Epithelial cell of prostate (primary cell): ENCODE measurements at regions not wholly inside any gene's neighbourhood (a gene's known extent, or its start where the extent isn't known, plus 50 kb on each side); places are given as distances from the start of the nearest gene placed in this dataset.
"Not testable (repeated sequence)": the region's sequence is repeated elsewhere in the genome, so short reads cannot be mapped to it uniquely, and the experiment has no call there.

Source experiments
- DNase-seq: peaks from one replicate; pipeline ENCODE4 v3.0.0-alpha.2; 2011; ENCODE audit warnings: low read depth, low spot score
- H3K27ac ChIP-seq: fragments of 450-650 bp; 2 replicates; pipeline ENCODE4 v1.5.1; 2017; ENCODE audit warnings: mild to moderate bottlenecking

DNA sequence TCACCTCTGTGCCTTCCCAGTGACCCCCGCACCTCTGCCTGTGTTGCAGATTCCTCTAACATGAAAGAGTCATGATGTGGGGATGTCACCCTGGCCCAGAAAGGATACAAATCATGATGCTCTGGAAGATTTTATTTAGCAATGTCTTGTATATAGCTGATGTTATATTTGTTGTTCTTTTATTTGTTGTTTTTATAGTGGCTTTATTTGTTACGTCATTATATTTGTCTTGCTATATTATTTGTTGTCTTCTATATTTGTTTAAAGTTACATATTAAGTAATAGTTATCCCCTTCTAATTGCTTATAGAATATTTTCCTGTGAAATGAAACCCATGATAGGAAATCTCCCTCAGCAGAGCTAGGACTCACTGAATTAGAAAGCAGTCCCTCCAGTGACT lies 1149.2 kb downstream of the UQCRFS1 start:
- H3K27ac ChIP-seq: no peak overlapping the region
- no peak for DNase-seq

DNA sequence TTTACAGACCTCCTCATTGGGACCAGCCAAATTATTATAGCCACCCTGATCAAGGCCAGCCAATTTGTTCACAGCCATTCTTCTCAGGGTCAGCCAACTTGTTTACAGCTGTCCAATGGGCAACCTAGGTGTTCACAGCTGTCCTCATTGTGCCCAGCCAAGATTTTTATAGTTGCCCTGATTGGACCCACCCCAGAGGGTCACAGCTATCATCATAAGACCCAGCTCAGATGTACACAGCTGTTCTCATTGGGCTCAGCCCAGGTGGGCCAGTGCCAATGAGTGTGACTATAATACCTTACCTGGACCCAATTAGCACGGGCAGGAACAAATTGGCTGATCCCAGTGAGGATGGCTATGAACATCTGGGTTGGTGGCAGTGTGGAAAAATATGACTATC lies 1151.8 kb downstream of the UQCRFS1 start:
- no peak overlapping the region for H3K27ac ChIP-seq
- no peak for DNase-seq

DNA sequence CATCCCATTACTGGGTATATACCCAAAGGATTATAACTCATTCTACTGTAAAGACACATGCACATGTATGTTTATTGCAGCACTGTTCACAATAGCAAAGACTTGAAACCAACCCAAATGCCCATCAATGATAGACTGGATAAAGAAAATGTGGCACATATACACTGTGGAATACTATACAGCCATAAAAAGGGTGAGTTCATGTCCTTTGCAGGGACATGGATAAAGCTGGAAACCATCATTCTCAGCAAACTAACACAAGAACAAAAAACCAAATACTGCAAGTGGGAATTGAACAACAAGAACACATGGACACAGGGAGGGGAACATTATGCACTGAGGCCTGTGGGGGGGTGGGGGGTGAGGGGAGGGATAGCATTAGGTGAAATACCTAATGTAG lies 1155.9 kb downstream of the UQCRFS1 start:
- H3K27ac ChIP-seq: not testable (repeated sequence)

DNA sequence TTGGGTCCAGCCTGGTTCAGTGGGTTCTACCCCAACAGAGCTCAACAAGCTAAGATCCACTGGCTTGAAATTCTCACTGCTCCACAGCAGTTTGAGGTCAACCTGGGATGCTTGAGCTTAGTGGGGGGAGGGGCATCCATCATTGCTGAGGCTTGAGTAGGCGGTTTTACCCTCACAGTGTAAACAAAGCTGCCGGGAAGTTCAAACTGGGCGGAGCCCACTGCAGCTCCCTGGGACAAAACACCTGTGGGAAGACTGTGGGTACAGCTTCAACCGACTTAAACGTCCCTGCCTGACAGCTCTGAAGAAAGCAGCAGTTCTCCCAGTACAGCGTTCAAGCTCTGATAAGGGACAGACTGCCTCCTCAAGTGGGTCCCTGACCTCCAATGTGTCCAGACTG lies 1161.9 kb downstream of the UQCRFS1 start:
- DNase-seq: no peak
- H3K27ac ChIP-seq: no peak overlapping the region

More for the DNA sequence above, 1155.9 kb downstream of the UQCRFS1 start:
- not testable (repeated sequence) for DNase-seq

DNA sequence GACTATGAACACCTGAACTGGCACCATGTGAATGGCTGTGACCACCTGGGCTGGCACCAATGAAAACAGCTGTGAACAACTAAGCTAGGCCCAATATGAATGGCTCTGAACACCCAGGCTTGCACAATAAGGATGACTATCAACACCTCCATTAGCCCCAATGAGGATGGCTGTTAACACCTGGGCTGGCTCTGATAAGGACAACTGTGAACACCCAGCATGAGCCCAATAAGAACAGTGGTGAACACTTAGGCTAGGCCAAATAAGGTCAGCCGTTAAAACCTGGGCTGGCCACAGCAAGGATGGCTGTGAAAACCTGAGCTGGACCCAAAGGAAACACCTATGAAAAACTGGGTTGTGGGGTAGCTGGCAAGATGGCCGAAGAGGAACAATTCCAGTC lies 1163.1 kb downstream of the UQCRFS1 start:
- no peak overlapping the region for H3K27ac ChIP-seq
- no peak for DNase-seq

DNA sequence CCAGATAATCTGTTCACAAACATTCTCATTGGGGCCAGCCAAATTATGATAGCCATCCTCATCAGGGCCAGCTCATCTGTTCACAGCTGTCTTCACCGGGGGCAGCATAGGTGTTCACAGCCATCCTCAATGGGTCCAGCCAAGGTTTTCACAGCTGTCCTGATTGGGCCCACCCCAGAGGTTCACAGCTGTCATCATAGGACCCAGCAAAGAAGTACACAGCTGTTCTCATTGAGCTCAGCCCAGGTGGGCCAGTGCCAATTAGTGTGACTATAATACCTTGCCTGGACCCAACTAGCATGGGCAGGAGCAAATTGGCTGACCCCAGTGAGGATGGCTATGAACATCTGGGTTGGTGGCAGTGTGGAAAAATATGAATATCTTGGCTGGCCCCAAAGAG lies 1166.0 kb downstream of the UQCRFS1 start:
- DNase-seq: no peak
- H3K27ac ChIP-seq: no peak overlapping the region

DNA sequence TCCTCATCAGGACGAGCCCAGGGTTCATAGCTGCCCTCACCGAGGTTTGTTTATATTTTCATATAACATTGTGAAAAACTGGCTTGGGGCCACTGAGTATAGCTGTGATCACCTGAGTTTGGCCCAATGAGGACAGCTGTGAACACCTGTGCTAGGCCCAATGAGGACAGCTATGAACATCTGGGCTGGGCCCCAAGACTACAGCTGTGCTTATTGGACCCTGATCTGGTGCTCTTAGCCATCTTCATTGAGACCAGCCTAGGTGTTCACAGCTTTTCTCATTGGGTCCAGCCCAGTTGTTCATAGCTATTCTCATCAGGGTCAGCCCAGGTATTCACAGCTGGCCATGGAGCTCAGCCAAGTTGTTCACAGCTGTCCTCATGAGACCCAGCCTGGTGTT lies 1167.3 kb downstream of the UQCRFS1 start:
- no peak overlapping the region for H3K27ac ChIP-seq
- no peak for DNase-seq

DNA sequence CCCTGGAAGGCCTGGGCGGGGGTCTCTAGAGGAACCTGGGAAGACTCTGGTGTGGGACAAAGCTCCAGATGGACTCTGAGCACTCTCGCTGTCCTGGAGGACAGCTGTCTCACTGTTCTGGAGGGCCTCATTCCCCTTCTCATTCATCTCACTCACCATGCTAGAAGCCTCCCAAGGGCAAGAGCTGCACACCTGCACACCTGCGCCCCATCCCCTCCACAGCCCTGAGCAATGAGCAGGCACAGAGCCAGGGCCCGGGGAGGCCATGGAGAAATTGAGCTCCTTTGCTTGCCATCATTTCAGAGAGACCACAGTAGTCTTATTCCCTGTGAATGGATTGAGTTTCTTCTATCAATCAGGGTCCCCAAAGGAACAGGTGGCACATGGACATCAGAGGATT lies 1168.5 kb downstream of the UQCRFS1 start:
- no peak overlapping the region for H3K27ac ChIP-seq
- no peak for DNase-seq

DNA sequence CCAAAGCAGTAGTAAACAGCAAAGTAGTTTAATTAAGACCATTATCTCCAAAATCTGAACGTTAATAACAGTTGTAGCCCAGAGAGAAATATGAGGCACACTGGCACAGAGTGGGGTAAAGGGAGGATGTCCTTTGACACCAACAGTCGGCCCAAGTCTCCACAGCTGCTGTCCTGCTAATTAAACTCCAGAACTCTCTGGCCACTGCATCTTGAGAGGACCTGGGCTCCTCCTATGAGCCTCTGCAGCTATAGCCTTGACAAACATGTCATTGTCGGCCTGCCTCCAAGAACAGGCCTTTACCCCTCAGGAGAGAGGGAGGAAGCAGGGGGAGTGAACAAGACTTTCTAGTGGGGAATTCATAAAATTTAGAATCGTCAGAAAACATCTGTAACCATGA lies 1170.4 kb downstream of the UQCRFS1 start:
- no peak overlapping the region for H3K27ac ChIP-seq
- DNase-seq: no peak

DNA sequence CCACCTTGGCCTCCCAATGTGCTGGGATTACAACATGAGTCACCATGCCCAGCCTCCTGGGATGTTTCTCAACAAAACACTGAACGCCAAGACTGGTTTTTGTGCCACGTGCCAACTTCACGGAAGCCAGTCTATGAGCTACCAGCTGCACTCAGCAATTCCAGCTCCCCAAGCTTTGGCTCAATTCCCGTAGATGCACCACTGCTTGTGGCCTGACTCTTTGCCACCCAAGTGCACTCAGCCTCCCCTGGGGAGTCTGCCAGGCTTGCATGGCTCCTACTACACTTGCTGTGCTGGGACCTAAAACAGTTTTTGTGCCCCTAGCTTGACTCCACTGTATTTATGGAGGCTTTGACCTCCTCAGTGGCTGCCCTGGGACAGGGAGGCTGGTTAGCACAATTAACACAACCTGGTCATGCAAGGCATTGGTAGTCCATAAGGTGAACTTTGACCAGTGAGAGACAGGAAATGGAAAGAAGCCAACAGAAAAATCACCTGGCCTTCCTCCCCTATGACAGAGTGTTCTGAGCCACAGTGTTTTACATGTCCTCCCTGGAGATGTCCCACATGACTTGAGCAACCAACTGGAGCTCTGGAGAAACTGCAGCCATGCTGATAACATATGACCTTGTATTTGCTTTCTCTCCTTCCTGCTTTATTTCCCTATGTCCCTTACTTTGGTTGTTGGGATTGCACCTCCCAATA lies 1173.1 kb downstream of the UQCRFS1 start:
- H3K27ac ChIP-seq: no peak overlapping the region
- DNase-seq: no peak

DNA sequence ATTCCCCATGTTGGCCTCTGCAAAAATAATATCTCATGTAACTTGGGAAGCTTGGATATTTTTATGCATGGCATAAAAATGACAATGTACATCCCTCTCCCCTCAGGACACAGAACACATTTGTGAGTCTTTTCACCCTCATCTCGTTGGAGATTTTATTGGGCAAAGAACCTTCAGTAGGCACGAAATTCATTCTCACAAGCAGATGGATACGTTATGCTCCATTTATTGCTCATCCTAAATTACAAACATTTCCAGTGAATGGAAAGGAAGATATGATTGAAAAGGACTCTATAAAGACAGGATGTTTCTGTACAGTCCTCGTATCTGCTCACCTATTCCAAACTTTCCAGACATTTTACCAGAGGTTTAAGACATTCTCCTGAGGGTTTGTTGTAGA lies 1175.8 kb downstream of the UQCRFS1 start:
- DNase-seq: no peak
- no peak overlapping the region for H3K27ac ChIP-seq

DNA sequence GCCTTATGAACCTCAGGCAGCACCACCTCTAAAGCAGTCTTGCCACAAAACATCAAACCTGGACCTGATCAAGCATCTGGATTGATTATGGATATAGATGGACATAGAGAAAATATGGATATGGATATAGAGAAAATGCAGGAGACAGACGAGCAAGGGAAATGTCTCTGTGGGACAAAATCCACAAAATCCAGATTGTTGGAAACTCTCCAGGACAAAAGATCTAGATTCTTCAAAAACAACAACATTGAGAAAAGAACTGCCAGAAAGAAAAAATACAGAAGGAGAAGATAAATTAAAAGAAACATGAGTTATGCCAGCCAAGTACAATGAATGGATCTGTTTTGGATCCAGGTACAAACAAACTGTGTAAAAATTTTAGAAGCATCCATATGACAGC lies 1176.5 kb downstream of the UQCRFS1 start:
- no peak for DNase-seq
- H3K27ac ChIP-seq: no peak overlapping the region

DNA sequence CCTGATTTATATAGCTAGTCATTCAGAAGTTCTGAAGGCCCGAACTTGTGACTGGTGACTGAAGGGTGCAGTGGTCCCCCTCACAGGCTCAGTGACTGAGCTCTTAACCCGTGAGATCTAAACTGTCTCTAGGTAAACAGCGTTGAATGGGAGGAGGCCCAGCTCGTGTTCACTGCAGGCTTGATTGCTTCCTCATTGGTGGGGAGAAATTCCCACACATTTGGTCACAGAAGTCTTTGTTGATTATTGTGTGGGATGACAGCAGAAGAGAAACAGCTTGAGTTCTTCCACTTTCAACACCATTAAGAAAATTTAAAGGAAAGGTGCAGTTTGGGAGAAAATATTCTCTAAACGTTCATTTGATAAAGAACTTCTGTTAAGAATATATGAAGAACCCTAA lies 1178.0 kb downstream of the UQCRFS1 start:
- no peak for DNase-seq
- H3K27ac ChIP-seq: no peak overlapping the region

DNA sequence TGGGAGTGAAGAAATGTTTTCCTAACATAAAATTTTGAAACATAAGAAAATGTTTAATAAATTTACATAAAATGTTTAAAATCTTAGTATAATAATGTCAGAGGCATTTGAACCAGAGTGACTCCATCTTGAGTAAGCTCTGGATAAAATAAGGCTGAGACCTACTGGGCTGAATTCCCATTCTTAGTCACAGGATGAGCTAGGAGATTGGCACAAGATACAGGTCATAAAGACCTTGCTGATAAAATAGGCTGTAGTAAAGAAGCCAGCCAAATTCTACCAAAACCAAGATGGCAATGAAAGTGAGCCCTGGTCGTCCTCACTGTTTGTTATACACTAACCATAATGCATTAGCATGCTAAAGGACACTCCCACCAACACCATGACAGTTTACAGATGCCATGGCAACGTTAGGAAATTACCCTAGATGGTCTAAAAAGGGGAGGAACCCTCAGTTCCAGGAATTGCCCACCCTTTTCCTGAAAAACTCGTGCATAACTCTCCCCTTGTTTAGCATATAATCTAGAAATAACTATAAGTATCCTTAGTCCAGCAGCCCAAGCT lies 1184.0 kb downstream of the UQCRFS1 start:
- no peak overlapping the region for H3K27ac ChIP-seq
- no peak for DNase-seq

DNA sequence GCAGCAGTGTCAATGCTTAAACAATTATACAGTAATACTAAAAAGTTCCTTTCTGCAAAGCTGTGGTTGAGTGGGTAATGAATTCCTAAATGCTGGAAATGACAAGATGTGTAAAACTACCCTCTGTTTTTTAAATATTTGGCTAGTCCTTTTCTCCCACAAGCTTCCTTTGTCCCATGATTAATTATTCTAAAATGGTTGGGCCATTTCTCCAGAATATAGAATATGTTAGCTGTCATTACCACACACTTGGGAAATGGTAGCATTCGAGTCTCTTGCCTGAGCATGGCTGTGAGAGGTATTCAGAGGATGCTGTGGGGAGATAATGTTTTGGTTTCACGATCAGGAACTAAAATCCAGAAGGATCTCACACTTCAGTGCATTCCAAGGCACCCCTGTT lies 1185.8 kb downstream of the UQCRFS1 start:
- DNase-seq: no peak
- no peak overlapping the region for H3K27ac ChIP-seq

DNA sequence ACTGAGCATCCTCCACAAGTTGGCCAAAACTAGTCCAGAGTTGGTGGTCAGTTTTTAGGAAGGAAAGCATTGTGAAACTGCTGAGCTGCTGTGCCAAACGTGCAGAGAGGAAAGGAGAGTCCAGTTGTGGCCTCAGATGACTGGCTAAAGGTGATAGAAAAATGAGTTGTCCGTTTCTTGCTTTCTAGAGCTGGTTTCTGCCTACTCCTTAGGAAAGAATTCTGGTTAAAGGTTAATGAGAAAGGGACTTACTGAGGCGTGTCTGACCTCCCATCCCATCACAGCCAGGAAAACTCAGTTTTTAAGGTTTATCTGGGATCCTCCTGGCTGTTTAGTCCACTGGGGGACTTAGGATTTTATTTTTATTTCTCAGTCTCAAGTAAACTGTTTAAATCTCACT lies 1186.3 kb downstream of the UQCRFS1 start:
- no peak for DNase-seq
- no peak overlapping the region for H3K27ac ChIP-seq

DNA sequence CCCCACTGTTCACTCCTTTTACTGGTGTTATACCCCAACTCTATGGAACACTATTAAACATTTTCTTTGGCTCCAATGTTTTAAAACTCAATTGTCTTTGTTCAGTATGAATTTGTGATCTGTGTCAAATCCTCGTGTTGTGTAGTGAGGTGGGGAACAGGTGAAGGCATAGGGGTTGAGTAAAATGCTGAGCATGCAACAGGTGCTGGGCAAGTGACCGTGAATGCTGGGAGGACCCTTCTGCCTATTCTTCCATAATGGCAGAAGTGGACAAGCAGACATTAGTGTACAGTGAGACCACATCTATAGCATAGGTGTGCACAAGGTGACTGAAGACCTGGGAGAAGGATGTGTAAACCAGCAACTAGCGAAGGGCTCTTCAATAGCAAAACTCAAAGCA lies 1188.0 kb downstream of the UQCRFS1 start:
- no peak for DNase-seq

DNA sequence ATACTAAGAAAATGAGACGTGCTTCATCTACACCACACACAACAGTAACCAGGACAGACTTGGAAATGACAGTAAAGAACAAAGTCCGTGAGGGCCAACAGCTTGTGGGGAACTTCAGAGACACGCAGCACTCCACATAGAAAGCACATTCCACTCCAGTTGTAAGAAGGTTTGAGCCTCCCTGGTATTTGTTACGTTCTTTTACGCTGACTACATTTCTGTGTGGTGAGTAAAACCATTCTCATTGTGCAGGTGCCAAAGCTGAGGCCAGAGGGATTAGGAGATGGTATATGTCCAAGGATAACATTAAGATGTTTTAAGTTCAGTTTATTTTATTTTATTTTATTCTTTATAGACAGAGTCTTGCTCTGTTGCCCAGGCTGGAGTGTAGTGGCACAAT lies 1189.9 kb downstream of the UQCRFS1 start:
- no peak for DNase-seq

More for the DNA sequence above, 1188.0 kb downstream of the UQCRFS1 start:
- H3K27ac ChIP-seq: no peak overlapping the region

DNA sequence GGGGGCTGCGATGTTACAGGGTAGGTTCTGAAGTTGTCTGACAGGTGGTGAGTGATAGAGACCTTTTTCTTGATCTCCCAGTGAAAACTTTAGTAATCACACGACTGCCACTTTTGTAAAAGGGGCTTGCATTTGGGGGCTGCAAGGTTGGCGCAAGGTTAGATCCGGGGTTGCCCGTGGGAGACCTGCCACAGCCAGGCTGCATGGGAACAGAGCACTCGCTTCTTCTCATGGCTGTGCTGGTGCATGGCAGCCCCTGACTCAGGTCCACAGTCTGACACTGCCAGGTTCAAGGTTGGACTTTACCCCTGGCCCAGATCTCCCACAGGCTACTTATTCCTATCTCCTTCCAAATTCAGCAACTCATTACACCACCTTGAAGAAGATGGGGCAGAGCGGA lies 1190.4 kb downstream of the UQCRFS1 start:
- no peak for DNase-seq
- H3K27ac ChIP-seq: no peak overlapping the region

More for the DNA sequence above, 1189.9 kb downstream of the UQCRFS1 start:
- no peak overlapping the region for H3K27ac ChIP-seq

DNA sequence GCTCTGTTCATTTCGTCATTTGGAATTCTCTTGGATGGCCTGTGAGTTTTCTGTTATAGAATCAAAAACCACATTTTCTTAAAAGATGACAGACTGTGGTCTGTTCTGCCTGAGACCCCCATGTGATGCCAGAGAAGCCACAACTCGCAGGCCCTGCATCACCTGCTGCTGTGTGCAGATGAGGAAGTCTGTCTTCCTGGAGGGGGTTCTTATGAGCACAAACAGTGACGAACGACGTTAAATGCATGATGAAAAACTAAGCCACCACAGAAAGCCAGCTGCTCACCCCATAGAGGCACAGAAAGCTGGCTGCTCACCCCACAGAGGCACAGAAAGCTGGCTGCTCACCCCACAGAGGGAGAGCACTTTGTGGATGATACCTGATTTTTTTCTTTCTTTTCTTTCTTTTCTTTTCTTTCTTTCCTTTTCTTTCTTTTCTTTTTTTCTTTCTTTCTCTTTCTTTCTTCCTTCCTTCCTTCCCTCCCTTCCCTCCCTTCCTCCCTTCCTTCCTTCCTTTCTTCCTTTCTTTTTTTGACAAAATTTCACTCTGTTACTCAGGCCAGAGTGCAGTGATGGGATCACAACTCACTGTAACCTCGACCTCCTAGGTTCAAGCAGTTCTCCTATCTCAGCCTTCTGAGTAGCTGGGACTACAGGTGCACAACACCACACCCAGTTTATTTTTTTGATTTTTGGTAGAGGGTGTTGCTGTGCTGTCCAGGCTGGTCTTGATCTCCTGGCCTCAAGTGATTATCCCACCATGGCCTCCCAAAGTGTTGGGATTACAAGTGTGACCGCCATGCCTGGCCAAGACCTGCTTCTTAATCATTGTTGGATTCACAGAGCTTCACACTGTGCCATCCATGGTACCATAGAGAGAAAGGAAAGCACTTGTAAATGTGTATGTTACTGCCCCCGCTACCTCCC lies 1191.4 kb downstream of the UQCRFS1 start:
- DNase-seq: no peak
- H3K27ac ChIP-seq: no peak overlapping the region

DNA sequence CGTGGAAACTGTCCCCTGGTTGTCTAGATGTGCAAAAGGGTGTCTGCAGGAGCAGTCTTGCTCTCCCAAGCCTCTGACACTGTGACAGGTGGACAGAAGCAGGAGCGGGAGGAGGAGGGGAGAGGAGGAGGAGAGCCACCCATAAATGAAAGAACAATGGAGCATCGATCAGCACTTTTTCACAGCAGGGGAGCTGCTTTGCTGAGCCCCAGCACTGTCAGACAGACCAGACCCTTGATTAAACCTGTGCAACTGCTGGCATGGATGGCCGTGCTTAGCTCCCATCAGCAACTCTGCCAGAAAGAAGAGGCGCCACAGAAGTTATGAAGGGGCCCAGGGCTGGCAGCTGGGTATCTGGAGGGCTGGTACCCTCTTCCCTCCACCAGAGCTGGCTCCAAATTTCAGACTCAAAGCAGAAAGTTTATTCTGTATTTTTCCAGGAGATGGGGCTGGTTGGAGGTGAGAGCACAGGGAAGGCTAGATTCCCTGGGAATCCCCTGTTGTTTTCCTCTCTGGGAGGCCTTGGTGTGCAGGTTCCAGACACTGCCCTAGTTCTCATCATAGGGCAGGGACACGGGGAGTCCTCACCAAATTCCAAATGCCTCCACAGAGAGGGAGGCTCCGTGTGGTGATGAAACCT lies 1192.2 kb downstream of the UQCRFS1 start:
- H3K27ac ChIP-seq: no peak overlapping the region
- no peak for DNase-seq
